ENCODE measurements at regions not wholly inside any gene's neighbourhood (a gene's known extent, or its start where the extent isn't known, plus 50 kb on each side); places are given as distances from the start of the nearest gene placed in this dataset.

DNA sequence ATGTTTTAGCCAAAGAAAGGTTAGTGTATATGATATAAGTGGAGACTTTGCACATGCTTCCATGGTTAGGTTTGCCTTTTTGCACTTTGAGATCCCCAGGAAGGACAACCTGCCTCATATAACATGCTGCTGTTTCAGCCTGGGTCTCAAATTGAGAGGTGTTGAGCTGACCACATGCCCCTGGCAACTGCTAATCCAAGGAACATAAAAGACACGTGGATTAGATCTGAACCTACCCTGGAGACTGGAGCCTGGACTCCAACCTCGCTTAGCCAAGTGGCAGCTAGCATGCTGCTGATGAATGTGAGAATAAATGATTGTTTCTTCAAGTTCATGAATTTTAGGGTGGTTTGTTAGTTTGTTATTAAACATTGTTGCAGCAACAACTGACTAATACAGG lies 301.8 kb upstream of the TBC1D5 start:
- Histone ChIP-seq H3K27ac (replicated peaks) (no peak overlapping the region), H3K9me3 (replicated peaks) (no peaks in the 10 kb centered on the region)
- TF ChIP-seq, protein P1, sequence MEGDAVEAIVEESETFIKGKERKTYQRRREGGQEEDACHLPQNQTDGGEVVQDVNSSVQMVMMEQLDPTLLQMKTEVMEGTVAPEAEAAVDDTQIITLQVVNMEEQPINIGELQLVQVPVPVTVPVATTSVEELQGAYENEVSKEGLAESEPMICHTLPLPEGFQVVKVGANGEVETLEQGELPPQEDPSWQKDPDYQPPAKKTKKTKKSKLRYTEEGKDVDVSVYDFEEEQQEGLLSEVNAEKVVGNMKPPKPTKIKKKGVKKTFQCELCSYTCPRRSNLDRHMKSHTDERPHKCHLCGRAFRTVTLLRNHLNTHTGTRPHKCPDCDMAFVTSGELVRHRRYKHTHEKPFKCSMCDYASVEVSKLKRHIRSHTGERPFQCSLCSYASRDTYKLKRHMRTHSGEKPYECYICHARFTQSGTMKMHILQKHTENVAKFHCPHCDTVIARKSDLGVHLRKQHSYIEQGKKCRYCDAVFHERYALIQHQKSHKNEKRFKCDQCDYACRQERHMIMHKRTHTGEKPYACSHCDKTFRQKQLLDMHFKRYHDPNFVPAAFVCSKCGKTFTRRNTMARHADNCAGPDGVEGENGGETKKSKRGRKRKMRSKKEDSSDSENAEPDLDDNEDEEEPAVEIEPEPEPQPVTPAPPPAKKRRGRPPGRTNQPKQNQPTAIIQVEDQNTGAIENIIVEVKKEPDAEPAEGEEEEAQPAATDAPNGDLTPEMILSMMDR (IDR thresholded peaks at IDR 0.05; ENCODE audit: borderline replicate concordance), result no peak

DNA sequence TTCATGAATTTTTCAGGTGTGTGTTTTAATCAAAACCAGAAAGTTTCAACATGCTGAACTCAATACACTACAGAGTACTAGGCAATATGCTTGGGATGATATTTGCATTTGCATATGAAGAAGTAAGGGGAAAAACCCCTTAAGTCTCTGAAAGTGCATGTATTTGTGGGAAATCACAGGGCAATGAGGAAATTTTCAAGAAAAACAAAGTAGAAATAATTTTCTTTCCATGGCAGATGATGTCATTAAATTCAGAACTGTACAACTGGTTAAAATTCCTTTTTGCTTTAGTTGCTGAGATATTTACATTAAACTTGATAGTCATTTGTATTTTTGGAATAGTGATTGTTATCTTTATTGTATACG lies 294.0 kb upstream of the TBC1D5 start:
- Histone ChIP-seq H3K27ac (replicated peaks) (no peak overlapping the region), H3K4me3 (no peak overlapping the region), H3K27me3 (ENCODE audit: low read depth) (peaks cover 5% of the 10 kb centered on the region), H3K36me3 (no peaks in the 10 kb centered on the region), H3K9me3 (replicated peaks) (no peaks in the 10 kb centered on the region), H3K4me1 (no peaks in the 10 kb centered on the region)
- intact Hi-C loops (cut with micrococcal nuclease), result no loop called here
- DNase-seq, result no peak
- TF ChIP-seq, protein P1 (IDR thresholded peaks at IDR 0.05; ENCODE audit: borderline replicate concordance), result no peak

More for the DNA sequence above, 301.8 kb upstream of the TBC1D5 start:
- peaks cover 5% of the 10 kb centered on the region for H3K27me3 ChIP-seq (ENCODE audit: low read depth)
- DNase-seq, result no peak
- no peaks in the 10 kb centered on the region for H3K36me3 ChIP-seq
- intact Hi-C loops (cut with micrococcal nuclease), result no loop called here
- no peak overlapping the region for H3K4me3 ChIP-seq
- H3K4me1 ChIP-seq, result no peaks in the 10 kb centered on the region

DNA sequence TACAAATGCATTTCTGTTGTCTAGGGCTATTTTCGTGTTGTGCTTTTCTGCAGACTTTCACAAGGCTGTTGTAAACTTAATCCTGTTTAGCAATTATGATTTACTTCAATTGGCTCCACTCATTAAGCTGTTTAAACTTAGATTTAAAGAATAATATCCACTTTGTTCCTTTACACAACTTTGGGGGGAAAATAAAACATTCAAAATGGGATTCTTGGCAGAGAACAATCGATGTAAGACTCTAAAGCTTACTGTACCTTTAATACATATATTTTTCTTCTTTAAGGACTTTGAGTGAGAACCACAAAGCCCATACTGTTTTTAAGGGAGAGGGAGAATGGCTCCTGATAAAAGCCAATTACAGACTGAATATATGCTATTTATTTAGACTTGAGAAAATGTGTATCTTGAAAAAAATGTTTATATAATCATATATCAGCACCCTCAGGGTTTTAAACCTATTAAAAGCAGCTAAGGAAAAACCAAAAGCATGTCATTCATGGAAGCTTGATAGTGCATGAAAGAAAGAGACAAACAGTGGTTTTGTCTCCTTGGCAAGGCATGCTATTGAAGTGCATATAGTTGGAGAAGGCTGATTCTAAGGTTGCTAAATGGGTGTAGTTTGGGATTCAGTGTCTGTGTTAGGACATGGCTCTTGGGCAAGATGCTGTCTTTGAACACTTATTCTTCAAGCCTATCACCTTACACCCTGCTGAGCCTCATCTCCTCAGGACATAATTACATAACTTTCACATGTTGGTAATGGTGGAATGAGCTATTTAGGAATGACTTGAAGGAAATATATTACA lies 293.4 kb upstream of the TBC1D5 start:
- Histone ChIP-seq H3K36me3 (no peaks in the 10 kb centered on the region), H3K27ac (replicated peaks) (no peak overlapping the region), H3K4me3 (no peak overlapping the region), H3K27me3 (ENCODE audit: low read depth) (peaks cover 5% of the 10 kb centered on the region), H3K4me1 (no peaks in the 10 kb centered on the region), H3K9me3 (replicated peaks) (no peaks in the 10 kb centered on the region)
- TF ChIP-seq, protein P1 (IDR thresholded peaks at IDR 0.05; ENCODE audit: borderline replicate concordance), result no peak
- DNase-seq, result no peak
- intact Hi-C loops (cut with micrococcal nuclease), result no loop called here

DNA sequence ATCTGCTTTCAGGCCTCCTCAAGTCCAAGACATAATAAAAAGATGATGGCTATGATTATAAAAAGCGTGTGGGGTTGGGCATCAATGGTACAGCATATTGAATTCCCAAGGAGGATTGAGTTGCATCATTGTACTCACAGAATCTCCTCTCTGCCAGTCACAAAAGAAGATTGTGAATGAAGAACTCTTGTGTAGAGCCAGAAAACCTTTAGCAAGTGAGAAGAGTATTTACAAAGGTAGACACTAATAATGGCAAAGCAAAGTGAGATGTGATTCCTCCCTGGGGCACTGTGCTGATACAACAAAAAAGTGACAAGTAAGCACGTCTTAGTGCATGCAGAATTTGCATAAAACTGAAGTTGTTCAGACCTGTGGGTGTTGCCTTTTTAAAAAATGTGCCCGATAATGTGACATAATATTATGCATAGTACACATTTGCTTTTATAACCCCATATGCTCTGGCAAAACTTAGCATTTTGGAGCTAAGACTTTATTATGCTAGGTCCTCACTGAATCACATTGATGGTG lies 291.2 kb upstream of the TBC1D5 start:
- H3K9me3 ChIP-seq (replicated peaks), result no peaks in the 10 kb centered on the region
- H3K4me3 ChIP-seq, result no peak overlapping the region
- no peaks in the 10 kb centered on the region for H3K36me3 ChIP-seq
- TF ChIP-seq, protein P1 (IDR thresholded peaks at IDR 0.05; ENCODE audit: borderline replicate concordance), result no peak
- intact Hi-C loops (cut with micrococcal nuclease), result no loop called here
- DNase-seq, result no peak
- H3K27ac ChIP-seq (replicated peaks), result no peak overlapping the region
- H3K27me3 ChIP-seq (ENCODE audit: low read depth), result peaks cover 6% of the 10 kb centered on the region
- no peaks in the 10 kb centered on the region for H3K4me1 ChIP-seq

DNA sequence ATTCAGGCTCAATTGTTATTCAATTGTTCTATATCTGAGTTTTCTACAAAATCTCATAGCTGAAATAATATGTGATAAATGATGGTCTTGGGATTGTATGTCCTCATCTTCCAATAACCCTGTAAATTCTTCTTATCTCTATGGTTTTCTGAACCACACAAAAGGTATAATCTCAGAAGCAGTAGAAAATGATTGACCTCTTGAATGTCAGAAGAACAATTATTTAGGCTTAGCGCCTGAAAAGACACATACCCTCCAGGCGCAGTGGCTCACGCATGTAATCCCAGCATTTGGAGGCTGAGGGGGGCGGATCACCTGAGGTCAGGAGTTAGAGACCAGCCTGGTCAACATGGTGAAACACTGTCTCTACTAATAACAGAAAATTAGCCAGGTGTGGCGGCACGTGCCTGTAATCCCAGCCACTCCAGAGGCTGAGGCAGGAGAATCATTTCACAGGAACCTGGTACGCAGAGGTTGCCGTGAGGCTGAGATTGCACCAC lies 288.0 kb upstream of the TBC1D5 start:
- Histone ChIP-seq H3K27ac (replicated peaks) (no peak overlapping the region), H3K36me3 (no peaks in the 10 kb centered on the region), H3K27me3 (ENCODE audit: low read depth) (peaks cover 6% of the 10 kb centered on the region), H3K9me3 (replicated peaks) (no peaks in the 10 kb centered on the region), H3K4me1 (no peaks in the 10 kb centered on the region), H3K4me3 (no peak overlapping the region)
- no peak for DNase-seq
- TF ChIP-seq, protein P1 (IDR thresholded peaks at IDR 0.05; ENCODE audit: borderline replicate concordance), result no peak
- intact Hi-C loops (cut with micrococcal nuclease), result no loop called here
